DND-41 (cell line): ENCODE measurements at regions not wholly inside any gene's neighbourhood (a gene's known extent, or its start where the extent isn't known, plus 50 kb on each side); places are given as distances from the start of the nearest gene placed in this dataset.

Experiments
- ATAC-seq: fragments of 200-7000 bp; cut with Tn5 transposase; 3 replicates; pipeline ENCODE4 v1.9.1; 2021; ENCODE audit warnings: low read depth; ENCODE audit not compliant: insufficient read depth
- DNase-seq: peaks from one replicate; pipeline ENCODE4 v3.0.0-alpha.2; 2020
- H2AFZ ChIP-seq: 2 replicates; pipeline ENCODE4 v1.6.0; 2012; ENCODE audit warnings: low read depth, low read length
- H3K27ac ChIP-seq: 2 replicates; pipeline ENCODE4 v1.5.1; 2012; ENCODE audit warnings: low read length, inconsistent platforms
- H3K27me3 ChIP-seq: fragments of 200-600 bp; sonication (generic); 2 replicates; pipeline ENCODE4 v1.6.0; 2012; ENCODE audit warnings: low read length, mild to moderate bottlenecking, inconsistent platforms; ENCODE audit not compliant: insufficient read depth, poor library complexity
- H3K36me3 ChIP-seq: 2 replicates; pipeline ENCODE4 v1.5.1; 2012; ENCODE audit warnings: low read length, inconsistent platforms; ENCODE audit not compliant: insufficient read depth
- H3K4me1 ChIP-seq: 2 replicates; pipeline ENCODE4 v1.5.1; 2012; ENCODE audit warnings: mild to moderate bottlenecking, low read length; ENCODE audit not compliant: insufficient read depth
- H3K4me2 ChIP-seq: 2 replicates; pipeline ENCODE4 v1.6.0; 2012; ENCODE audit warnings: mild to moderate bottlenecking, moderate library complexity, low read length, inconsistent platforms; ENCODE audit not compliant: insufficient read depth
- H3K4me3 ChIP-seq, 2 experiments: fragments of 200-600 bp in 1 of 2; shearing (Covaris generic) in 1 of 2; 2 replicates each; pipeline ENCODE4 v1.5.1; 2012 to 2016; ENCODE audit warnings: inconsistent platforms in 2 of 2, low read length in 2 of 2, mild to moderate bottlenecking in 2 of 2, low read depth in 1 of 2, moderate library complexity in 1 of 2
- H3K79me2 ChIP-seq: 2 replicates; pipeline ENCODE4 v1.6.0; 2012; ENCODE audit warnings: low read length, inconsistent platforms; ENCODE audit not compliant: insufficient read depth
- H3K9ac ChIP-seq: 2 replicates; pipeline ENCODE4 v1.6.0; 2012; ENCODE audit warnings: low read depth, mild to moderate bottlenecking, inconsistent platforms, low read length, moderate library complexity
- H3K9me3 ChIP-seq: 2 replicates; pipeline ENCODE4 v1.5.1; 2012; ENCODE audit warnings: low read length, moderate library complexity, mild to moderate bottlenecking, inconsistent platforms; ENCODE audit not compliant: insufficient read depth, severe bottlenecking
- H4K20me1 ChIP-seq: 2 replicates; pipeline ENCODE4 v1.6.0; 2012; ENCODE audit warnings: low read length; ENCODE audit not compliant: insufficient read depth
- EZH2 ChIP-seq: IDR thresholded peaks from 3 replicates; pipeline ENCODE4 v1.6.1; 2012; ENCODE audit warnings: borderline replicate concordance, low read depth, mild to moderate bottlenecking, moderate library complexity, low read length, inconsistent platforms; ENCODE audit not compliant: severe bottlenecking
- TF ChIP-seq, protein P1 (sequence below): IDR thresholded peaks from 2 replicates; pipeline ENCODE4 v1.5.1; 2012; ENCODE audit warnings: borderline replicate concordance, low read length, moderate library complexity, mild to moderate bottlenecking; ENCODE audit not compliant: poor library complexity, severe bottlenecking; ENCODE audit errors: extremely low read depth

DNA sequence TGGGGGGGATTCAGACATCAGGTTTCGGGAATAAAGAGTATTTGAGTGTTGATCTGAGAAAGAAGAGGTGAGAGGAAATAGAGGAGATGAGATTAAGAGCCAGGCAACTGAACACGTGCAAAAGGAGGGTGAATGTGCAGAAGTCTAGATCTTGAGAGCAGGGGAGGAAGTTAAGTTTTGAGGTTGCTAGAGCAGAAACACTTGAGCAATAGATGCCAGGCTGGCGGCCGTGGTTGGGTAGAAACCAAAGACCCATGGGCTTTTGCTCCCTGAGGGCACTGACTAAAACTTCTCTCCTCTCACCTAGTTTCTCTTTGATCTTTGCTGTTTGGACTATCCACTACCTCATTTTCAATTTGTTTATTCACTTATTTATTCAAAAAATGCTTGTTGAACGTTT, 116.0 kb downstream of the CDC42EP3 start:
- Histone ChIP-seq H3K9ac (no peak overlapping the region), H3K79me2 (no peaks in the 10 kb centered on the region), H3K4me2 (no peak overlapping the region), H3K36me3 (no peaks in the 10 kb centered on the region), H3K27me3 (peaks cover 3% of the 10 kb centered on the region), H3K4me1 (no peaks in the 10 kb centered on the region), H2AFZ (no peak overlapping the region), H3K4me3 (no peak overlapping the region), H3K27ac (no peak overlapping the region), H4K20me1 (no peaks in the 10 kb centered on the region), H3K9me3 (no peaks in the 10 kb centered on the region)
- DNase-seq, result no peak
- TF ChIP-seq EZH2, result no peak
- TF ChIP-seq, protein P1, sequence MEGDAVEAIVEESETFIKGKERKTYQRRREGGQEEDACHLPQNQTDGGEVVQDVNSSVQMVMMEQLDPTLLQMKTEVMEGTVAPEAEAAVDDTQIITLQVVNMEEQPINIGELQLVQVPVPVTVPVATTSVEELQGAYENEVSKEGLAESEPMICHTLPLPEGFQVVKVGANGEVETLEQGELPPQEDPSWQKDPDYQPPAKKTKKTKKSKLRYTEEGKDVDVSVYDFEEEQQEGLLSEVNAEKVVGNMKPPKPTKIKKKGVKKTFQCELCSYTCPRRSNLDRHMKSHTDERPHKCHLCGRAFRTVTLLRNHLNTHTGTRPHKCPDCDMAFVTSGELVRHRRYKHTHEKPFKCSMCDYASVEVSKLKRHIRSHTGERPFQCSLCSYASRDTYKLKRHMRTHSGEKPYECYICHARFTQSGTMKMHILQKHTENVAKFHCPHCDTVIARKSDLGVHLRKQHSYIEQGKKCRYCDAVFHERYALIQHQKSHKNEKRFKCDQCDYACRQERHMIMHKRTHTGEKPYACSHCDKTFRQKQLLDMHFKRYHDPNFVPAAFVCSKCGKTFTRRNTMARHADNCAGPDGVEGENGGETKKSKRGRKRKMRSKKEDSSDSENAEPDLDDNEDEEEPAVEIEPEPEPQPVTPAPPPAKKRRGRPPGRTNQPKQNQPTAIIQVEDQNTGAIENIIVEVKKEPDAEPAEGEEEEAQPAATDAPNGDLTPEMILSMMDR, result no peak
- no peak for ATAC-seq

GRCh38 chr2:37556256-37556655, 115.2 kb downstream of the CDC42EP3 start:
- H3K4me2 ChIP-seq, result no peak overlapping the region
- no peak overlapping the region for H3K9ac ChIP-seq
- no peaks in the 10 kb centered on the region for H3K4me1 ChIP-seq
- H3K36me3 ChIP-seq, result no peaks in the 10 kb centered on the region
- no peaks in the 10 kb centered on the region for H3K79me2 ChIP-seq
- no peak for DNase-seq
- TF ChIP-seq, protein P1, result no peak
- no peak for TF ChIP-seq EZH2
- H2AFZ ChIP-seq, result no peak overlapping the region
- H4K20me1 ChIP-seq, result no peaks in the 10 kb centered on the region
- peaks cover 3% of the 10 kb centered on the region for H3K27me3 ChIP-seq
- H3K4me3 ChIP-seq, result no peak overlapping the region
- no peak for ATAC-seq
- no peak overlapping the region for H3K27ac ChIP-seq
- H3K9me3 ChIP-seq, result no peaks in the 10 kb centered on the region

GRCh38 chr2:37558623-37559022, 112.8 kb downstream of the CDC42EP3 start:
- no peaks in the 10 kb centered on the region for H3K9me3 ChIP-seq
- H2AFZ ChIP-seq, result no peak overlapping the region
- DNase-seq, result no peak
- no peaks in the 10 kb centered on the region for H3K79me2 ChIP-seq
- H3K27me3 ChIP-seq, result peaks cover 3% of the 10 kb centered on the region
- TF ChIP-seq, protein P1, result no peak
- TF ChIP-seq EZH2, result no peak
- ATAC-seq, result no peak
- H3K9ac ChIP-seq, result no peak overlapping the region
- H3K36me3 ChIP-seq, result no peaks in the 10 kb centered on the region
- no peak overlapping the region for H3K27ac ChIP-seq
- no peaks in the 10 kb centered on the region for H3K4me1 ChIP-seq
- H3K4me2 ChIP-seq, result no peak overlapping the region
- no peak overlapping the region for H3K4me3 ChIP-seq
- H4K20me1 ChIP-seq, result no peaks in the 10 kb centered on the region

GRCh38 chr2:37560241-37560848, 111.1 kb downstream of the CDC42EP3 start:
- ATAC-seq (no peak), DNase-seq (no peak)
- H4K20me1 ChIP-seq, result no peaks in the 10 kb centered on the region
- no peak for TF ChIP-seq EZH2
- TF ChIP-seq, protein P1, result no peak
- H3K79me2 ChIP-seq, result no peaks in the 10 kb centered on the region
- H3K27me3 ChIP-seq, result no peaks in the 10 kb centered on the region
- no peaks in the 10 kb centered on the region for H3K9me3 ChIP-seq
- H3K4me3 ChIP-seq, result no peak overlapping the region
- no peaks in the 10 kb centered on the region for H3K4me1 ChIP-seq
- H3K9ac ChIP-seq, result no peak overlapping the region
- no peaks in the 10 kb centered on the region for H3K36me3 ChIP-seq
- no peak overlapping the region for H2AFZ ChIP-seq
- no peak overlapping the region for H3K4me2 ChIP-seq
- no peak overlapping the region for H3K27ac ChIP-seq
